ENCODE measurements at regions not wholly inside any gene's neighbourhood (a gene's known extent, or its start where the extent isn't known, plus 50 kb on each side); places are given as distances from the start of the nearest gene placed in this dataset.

DNA sequence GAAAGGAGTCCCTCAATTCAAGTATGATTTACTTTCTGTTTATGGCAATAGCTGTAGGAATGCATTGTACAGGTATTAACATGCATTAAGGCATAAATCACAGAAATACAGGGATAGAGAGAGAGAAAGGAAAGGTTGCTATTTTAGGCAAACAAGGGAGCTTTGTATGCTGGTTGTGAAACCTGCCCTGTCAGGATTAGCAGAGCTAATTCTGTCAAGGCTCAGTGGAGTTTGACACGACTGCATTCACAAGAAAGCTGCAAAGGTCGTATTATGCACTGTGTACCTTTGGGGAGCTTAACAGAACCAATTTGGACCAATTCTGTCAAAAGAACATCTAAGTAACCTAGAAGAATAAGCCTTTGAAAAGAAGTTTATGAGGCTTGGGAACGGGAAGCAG, 239.3 kb downstream of the GRIA2 start:
- TF ChIP-seq, protein P1, sequence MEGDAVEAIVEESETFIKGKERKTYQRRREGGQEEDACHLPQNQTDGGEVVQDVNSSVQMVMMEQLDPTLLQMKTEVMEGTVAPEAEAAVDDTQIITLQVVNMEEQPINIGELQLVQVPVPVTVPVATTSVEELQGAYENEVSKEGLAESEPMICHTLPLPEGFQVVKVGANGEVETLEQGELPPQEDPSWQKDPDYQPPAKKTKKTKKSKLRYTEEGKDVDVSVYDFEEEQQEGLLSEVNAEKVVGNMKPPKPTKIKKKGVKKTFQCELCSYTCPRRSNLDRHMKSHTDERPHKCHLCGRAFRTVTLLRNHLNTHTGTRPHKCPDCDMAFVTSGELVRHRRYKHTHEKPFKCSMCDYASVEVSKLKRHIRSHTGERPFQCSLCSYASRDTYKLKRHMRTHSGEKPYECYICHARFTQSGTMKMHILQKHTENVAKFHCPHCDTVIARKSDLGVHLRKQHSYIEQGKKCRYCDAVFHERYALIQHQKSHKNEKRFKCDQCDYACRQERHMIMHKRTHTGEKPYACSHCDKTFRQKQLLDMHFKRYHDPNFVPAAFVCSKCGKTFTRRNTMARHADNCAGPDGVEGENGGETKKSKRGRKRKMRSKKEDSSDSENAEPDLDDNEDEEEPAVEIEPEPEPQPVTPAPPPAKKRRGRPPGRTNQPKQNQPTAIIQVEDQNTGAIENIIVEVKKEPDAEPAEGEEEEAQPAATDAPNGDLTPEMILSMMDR (IDR thresholded peaks at IDR 0.05), result no peak
- no peak for TF ChIP-seq EZH2 (IDR thresholded peaks at IDR 0.05; ENCODE audit: borderline replicate concordance, insufficient read depth, low read depth, low read length, poor library complexity, severe bottlenecking)

Measured in B cell (primary cell).